ENCODE measurements at regions not wholly inside any gene's neighbourhood (a gene's known extent, or its start where the extent isn't known, plus 50 kb on each side); places are given as distances from the start of the nearest gene placed in this dataset.

DNA sequence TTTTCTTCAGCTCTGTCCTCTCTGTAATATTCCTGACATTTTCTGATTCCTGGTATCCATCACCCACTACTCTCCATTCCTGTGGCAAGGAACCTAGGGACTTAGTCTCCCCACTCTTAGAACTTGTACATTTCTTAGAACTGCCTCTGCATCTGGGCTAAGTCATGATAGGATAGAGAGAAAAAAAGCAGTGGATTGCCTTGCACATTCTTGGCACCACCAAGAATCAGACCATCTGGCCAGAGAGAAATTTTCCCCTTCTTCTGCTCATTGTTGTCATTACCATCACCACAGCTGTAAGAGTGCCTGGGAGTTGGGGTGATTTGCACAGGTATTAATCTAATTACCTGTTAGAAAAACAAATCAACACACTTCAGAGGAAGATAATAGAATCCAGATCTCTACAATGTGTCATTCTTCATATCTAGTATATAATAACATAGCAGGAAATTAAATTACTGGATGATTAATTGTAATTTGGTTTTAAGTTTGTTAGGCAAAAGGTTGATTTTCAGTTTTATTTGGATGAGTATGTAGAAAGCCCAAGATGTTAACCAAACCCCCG is 264.8 kb upstream of the ZPLD1 start:
- Histone ChIP-seq H3K9me3 (no peaks in the 10 kb centered on the region), H3K4me1 (peaks cover 0 to 6% (median 0%) of the 10 kb centered on the region in 9 donors), H3K4me3 (no peak overlapping the region), H3K36me3 (no peaks in the 10 kb centered on the region), H3K27me3 (no peaks in the 10 kb centered on the region), H3K27ac (no peak overlapping the region)
- intact Hi-C loops (cut with DNase I): no loop called here
- TF ChIP-seq, protein P1, sequence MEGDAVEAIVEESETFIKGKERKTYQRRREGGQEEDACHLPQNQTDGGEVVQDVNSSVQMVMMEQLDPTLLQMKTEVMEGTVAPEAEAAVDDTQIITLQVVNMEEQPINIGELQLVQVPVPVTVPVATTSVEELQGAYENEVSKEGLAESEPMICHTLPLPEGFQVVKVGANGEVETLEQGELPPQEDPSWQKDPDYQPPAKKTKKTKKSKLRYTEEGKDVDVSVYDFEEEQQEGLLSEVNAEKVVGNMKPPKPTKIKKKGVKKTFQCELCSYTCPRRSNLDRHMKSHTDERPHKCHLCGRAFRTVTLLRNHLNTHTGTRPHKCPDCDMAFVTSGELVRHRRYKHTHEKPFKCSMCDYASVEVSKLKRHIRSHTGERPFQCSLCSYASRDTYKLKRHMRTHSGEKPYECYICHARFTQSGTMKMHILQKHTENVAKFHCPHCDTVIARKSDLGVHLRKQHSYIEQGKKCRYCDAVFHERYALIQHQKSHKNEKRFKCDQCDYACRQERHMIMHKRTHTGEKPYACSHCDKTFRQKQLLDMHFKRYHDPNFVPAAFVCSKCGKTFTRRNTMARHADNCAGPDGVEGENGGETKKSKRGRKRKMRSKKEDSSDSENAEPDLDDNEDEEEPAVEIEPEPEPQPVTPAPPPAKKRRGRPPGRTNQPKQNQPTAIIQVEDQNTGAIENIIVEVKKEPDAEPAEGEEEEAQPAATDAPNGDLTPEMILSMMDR (IDR thresholded peaks at IDR 0.05): no peak
- DNase-seq (no peak), ATAC-seq (peak in 2 of 8 donors; percentile 38 to 50)
- WGBS, 2 donors: 88 to 96% methylated on average over 1 of the region's 1 CpG

DNA sequence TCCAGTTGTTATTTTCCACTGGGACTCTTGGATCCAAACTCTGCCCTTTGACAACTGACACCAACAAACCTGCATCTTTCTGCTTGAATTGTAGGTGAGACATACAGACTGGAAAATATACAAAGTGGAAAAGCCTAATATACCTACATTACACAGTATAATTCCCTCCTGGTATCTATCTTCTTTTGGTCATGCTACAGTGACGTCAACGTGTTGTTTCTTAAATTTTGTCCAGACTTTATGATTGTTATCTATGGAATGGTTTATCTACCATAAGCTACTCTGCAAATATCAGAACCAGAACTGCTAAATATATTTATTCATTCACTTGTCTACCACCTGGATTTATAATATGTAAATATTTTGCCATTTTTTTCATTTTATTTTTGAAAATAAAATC is 264.3 kb upstream of the ZPLD1 start:
- TF ChIP-seq, protein P1 (IDR thresholded peaks at IDR 0.05): no peak
- H3K4me1 ChIP-seq: peaks cover 0 to 6% (median 0%) of the 10 kb centered on the region in 9 donors
- no peak for DNase-seq

DNA sequence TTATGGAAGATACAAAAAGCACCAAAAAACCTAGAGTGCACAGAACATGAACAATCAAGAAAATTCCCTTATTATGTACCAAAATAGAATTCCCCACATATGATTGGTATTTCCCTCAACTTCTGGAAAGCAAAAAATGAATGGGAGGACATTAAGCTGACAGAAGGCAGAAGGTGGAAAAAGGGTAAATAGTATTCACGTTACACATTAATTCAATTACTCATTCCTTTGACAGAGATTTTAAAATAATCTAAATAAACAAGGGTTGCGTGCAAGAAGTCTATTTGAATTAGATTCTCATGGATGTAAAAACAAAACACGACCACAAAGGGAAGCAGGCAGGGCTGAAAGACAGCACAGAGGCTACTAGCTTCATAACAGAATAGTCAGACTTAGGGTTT is 260.5 kb upstream of the ZPLD1 start:
- intact Hi-C loops (cut with DNase I): no loop called here
- Histone ChIP-seq H3K36me3 (no peaks in the 10 kb centered on the region), H3K27ac (no peak overlapping the region), H3K9me3 (no peaks in the 10 kb centered on the region), H3K4me3 (no peak overlapping the region), H3K27me3 (no peaks in the 10 kb centered on the region), H3K4me1 (peaks cover 0 to 22% (median 7%) of the 10 kb centered on the region in 9 donors)
- ATAC-seq (no peak), DNase-seq (no peak)
- TF ChIP-seq, protein P1 (IDR thresholded peaks at IDR 0.05): no peak
- 82 to 85% methylated on average over 3 of the region's 3 CpGs for WGBS, 2 donors

More for the DNA sequence above, 264.3 kb upstream of the ZPLD1 start:
- Histone ChIP-seq H3K27ac (no peak overlapping the region), H3K4me3 (no peak overlapping the region), H3K36me3 (no peaks in the 10 kb centered on the region), H3K9me3 (no peaks in the 10 kb centered on the region), H3K27me3 (no peaks in the 10 kb centered on the region)
- intact Hi-C loops (cut with DNase I): no loop called here
- WGBS, 2 donors: 87 to 91% methylated on average over 2 of the region's 2 CpGs
- ATAC-seq: no peak

DNA sequence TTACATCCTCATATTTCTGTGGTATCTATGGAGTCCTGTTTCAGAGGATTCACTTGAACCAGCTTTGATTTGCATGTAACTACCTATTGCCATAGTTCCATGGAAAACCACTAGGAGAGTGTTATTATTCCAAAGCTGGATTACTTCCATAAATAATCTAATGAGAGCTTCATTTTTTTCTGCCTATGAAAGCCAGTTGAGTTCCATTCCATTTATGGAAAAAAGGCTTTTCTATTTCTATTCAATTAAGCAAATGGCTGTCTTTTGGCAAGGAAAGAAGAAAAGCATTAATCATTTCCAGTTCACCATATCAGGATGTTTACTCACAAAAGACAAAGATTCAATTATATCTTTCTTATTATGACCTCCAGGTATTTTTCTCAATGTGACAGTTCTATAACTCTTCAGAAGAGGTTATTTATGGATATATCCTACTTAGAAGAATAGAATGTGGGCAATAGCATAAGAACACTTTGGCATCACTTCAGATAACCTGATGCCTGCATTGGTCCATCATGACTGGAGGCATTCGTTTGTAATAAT is 259.9 kb upstream of the ZPLD1 start:
- intact Hi-C loops (cut with DNase I): no loop called here
- no peak for DNase-seq
- H3K4me1 ChIP-seq: peaks cover 0 to 28% (median 13%) of the 10 kb centered on the region in 9 donors
- H3K27ac ChIP-seq: no peak overlapping the region
- no peaks in the 10 kb centered on the region for H3K9me3 ChIP-seq
- no peak overlapping the region for H3K4me3 ChIP-seq
- WGBS, 2 donors: 66 to 94% methylated on average over 1 of the region's 1 CpG
- H3K36me3 ChIP-seq: no peaks in the 10 kb centered on the region
- TF ChIP-seq, protein P1 (IDR thresholded peaks at IDR 0.05): no peak
- no peak for ATAC-seq
- H3K27me3 ChIP-seq: no peaks in the 10 kb centered on the region
